ENCODE measurements at regions not wholly inside any gene's neighbourhood (a gene's known extent, or its start where the extent isn't known, plus 50 kb on each side); places are given as distances from the start of the nearest gene placed in this dataset.

DNA sequence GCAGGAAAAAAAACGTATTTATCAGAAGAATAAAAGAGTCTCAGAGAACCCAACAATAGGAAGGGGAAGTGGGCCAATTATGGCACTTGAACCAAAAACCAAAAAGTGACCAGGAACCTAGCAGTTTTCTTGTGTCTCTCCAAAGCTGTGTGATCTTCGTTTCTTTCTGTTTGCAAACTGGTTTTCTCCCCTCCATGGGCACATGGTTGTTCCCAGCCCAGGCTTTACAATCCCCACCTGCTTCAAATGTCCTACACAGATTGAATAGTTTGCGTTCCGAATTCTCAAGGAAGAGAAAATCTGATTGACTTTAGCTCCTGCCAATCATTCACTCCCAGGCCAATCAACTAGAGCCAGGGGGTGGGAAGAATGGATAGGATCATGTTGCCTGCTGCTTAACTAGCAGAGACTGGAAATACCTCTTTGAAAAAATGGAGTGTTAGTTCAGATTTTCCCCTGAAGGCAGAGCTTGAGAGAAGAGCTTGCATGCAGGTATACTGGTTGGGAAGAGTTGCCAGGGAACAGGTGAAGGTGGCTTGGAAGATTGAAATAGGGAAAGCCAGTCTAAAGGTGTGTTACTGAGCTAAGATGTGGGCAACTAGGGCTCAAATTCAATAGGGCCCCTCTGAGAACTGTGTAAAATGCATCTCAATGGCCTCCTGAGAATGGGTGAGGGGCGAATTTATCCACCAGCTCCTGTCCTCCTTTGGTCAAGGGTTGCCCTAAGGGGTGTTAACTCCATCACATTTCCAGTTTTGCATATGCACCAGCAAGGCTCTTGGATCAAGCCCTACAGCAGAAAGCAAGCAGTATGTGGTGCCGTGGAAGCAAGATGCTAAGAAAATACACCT, 106.4 kb upstream of the SRRM4 start:
- peak; percentile 19 for DNase-seq

DNA sequence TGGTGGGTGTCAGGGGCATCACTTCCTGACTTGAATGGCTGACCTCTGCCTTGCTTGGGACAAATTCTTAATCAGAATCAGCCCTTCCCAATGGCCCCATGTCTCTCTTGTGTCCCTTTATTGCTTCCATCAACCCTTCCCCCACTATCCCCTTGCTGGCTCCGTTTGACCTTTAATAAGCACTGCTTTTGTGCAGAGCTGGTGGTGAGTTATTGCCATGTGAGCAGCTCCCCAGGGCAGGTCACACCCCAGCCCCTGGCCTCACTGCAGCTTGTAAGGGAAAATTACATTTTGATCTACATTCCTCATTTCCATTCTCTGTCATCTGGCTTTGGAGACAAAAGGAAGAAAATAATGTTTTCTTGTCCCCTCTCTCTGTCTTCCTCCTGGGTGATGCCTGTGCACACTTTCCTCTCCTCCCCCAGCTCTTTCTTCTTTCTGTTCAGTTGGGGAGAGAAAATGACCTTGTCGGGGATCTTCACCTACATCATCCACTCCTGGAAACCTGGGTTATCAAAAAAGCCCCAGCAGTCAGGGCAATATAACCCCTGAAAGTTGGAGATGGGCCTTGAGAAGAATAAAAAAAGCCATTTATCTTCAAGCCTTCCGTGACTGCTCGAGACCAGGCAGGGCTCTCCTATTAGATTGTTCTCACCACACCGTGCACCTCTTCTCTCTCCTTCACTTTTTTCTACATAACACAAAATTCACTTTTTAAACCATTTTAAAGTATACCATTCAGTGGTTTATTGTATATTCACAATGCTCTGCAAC, 100.4 kb upstream of the SRRM4 start:
- no peak for DNase-seq

DNA sequence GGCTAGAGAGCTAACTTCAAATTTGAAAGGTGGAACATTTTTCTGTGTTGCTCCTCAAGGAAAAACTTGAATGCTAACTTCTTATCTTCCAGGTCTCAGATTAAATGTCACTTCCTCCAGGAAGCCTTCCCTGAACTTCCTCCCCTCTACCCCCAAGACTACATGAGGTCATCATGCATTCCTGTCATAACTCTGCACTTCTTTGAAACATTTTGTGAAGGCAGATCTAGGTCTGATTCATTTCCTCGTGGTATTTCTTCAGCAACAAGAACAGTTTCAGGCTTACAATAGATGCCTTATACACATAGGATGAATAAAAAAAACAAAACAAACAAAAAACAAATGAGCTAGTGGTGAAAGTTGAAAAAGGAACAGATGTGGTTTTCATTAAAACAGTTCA, 97.1 kb upstream of the SRRM4 start:
- DNase-seq: no peak

DNA sequence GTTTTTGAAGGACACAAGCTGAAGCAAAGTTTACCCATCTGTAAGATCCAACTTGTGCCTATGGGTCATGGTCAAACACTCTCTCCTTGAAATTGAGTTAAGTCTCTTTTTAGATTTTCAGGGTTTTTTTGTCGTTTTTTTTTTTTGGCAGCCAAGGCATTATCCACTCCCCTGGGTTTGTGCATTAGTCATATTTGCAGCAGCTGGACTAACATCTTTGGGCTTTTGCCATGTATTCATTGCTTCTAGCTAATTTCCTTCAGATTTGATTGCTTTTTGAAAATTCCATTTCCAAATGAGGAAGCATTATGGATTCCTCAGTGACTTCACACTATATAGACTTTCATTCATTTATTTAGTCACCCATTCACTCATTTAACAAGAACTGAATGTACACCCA, 80.3 kb upstream of the SRRM4 start:
- no peak for DNase-seq

DNA sequence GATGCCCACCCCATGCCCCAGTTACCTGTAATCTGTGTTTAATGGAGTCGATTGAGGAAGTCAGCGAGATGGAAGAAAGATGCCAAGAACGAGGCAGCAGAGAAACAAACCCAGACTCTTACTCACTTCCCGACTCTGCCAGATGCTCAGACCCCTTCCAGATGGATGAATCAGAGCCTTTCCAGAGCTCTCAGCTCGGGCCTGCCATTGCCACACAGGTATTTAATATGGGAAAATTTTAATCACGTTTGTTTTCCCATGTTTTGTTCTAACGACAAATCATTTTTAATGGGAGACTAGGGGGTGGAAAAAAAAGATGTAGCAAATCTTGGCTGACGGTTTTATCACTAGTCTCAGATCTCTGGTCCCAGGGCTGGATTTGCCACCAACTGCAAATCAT, 72.5 kb upstream of the SRRM4 start:
- no peak for DNase-seq

DNA sequence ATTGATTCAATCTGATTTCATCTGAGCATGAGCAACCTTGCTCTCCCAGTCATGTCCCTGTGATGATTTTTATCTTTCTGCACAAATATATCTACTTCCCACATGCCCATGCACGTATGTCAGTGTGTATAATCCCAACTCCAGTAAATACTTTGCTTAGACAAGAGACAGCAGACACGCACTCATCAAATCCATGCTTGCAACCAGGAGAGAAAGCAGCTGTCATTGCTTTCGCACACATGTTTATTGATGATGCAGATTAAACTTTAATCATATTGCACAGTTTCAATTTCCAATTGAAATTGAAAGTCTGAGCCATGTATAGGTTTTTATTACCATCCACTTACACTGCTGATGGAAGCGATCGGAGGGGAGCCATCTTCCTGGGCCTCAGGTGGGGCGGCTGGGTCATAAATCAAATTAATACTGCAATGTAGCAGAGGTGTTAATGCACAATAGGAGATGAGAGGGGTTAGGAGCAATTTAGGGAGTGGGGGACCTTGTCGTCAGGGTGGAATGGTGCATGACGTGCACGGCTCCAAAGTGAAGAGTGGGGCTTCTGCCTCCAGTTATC, 68.6 kb upstream of the SRRM4 start:
- no peak for DNase-seq

DNA sequence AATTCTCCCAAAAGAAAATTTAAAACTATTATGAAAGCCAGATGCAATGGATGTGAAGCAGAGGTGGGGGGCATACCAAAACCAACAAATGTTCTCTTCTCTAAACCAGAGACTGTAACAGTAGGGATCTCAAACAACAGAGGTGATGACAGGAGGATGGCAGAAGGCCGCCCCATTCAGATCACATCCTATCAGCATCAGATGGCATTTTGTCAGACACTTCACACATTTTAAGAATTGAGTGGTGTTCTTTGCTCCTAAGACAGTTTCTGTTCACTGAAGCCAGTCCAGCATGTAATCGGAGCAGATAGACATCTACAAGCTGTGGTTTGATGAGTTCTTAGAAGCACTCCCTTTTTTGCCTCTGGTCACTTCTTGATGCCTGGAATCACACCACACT, 59.6 kb upstream of the SRRM4 start:
- DNase-seq: no peak

DNA sequence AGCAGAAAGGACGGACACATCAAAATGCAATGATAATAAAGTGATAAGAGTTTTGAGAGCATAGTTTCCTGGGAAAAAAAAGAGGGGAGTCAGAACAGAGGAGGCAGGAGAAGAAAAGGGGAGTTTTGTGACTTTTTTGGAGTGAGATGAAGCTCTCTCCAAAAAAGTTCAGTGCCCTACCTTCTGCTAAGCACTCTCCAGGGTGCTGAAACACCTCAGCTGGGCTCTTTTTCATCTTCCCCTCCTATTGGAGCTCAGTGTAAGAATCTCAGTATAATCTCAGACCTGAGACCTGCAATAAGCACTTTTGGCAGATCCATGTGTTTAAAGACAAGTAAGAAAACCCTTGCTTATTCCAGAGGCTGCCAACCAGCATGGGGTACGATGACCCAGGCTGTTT, 58.9 kb upstream of the SRRM4 start:
- no peak for DNase-seq

DNA sequence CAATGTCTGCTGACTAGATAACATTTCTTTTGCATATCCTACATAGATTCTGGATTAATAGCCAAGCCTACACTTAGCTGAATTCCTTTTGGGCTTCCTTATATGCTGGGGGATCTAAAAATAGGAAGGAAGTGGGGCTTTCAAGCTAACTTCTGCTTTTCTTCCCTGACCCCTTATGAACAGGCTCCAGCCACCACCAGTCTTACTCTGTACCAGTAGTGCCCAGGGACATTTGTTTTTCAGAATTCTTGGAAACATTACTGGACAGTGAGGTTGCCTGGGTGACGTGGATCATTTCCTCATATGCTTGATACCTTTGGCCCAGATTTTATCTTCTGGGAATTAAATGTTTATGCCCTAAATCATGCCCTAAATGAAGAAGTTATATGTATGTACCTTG, 55.9 kb upstream of the SRRM4 start:
- no peak for DNase-seq

DNA sequence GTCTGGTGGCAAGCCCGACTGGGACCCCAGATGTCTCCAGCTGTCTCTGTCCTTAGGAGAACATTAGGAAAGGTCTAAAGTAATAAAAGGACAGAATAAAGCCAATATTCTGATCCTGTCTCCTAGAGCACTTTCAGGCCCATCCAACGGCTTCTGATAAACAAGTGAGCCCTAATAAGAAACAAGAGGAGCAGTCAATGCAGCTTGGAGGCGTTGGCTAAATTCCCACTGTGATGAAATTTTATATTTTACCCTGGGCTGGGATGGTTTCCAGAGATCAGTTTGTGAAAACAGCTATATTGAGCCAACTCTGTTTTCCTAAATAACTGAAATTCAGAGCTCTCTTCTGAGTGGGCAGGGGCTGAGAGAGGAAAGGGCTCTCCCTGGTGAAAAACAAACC, 55.5 kb upstream of the SRRM4 start:
- DNase-seq: no peak

Data from NCI-H1105 treated with DMSO at 0.1 percent for 48 hours (cell line).